ENCODE measurements at regions not wholly inside any gene's neighbourhood (a gene's known extent, or its start where the extent isn't known, plus 50 kb on each side); places are given as distances from the start of the nearest gene placed in this dataset.

DNA sequence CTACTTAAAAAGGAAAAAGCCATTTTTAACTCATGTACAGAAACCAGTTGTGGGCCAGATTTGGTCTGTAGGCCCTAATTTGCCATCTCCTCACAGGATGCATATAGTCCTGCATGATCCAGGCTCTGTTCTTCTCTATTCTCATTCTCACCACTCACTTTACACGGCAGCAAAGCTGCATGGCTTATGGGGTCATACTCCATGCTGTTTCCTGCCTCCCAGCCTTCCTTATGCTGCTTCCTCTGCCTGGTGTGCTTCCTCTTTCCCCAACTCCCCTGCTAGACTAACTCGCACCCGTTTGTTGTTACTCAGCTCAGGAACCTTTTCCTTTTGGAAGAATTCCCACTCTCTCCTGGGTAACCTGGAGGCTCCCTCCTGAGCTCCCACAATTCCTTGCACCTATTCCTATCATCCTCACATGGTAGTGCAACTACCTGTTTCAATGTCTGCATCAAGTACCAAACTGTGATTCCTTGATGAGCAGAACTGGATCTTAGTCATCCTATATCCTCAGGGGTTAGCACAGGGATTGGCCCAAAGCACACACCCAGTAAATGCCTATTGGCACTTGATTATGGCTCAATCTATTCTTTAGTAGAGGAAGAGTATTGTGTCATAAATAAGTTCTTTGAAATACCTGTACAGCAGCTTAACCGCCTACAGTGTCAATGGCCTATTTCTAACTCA, 172.1 kb upstream of the MITF start:
- DNase-seq: no peak

DNA sequence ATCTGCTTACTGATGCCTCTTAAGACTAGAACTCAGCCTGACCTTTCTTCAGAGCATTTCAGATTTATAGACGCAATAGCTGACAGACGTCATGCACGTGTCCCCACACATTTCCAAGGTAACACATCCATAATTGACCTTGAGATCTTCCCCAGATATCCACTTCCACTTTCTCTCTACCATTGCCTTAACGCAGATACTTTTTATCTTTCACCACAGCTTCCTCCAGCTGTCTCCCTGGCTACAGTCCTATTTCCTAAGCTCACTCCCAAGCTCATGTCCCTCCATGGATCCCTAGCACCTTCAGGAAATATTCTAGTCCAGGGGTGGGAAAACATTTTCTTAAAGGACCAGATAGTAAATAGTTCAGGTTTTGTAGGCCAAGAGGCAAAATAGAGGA, 173.0 kb upstream of the MITF start:
- no peak for DNase-seq

DNA sequence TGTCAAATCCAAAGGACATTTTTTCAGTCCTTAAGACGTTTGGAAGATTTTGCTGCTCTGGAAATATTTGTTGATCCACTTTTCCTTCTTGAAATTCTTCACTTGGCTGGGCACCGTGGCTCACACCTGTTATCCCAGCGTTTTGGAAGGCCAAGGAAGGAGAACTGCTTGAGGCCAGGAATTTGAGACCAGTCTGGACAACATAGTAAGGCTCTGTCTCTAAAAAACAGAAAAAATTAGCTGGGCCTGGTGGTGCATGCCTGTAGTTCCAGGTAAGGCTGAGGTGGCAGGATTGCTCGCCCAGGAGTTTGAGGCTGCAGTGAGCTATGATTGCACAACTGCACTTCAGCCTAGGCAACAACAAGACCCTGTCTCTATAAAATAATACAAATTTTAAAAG, 173.9 kb upstream of the MITF start:
- no peak for DNase-seq

DNA sequence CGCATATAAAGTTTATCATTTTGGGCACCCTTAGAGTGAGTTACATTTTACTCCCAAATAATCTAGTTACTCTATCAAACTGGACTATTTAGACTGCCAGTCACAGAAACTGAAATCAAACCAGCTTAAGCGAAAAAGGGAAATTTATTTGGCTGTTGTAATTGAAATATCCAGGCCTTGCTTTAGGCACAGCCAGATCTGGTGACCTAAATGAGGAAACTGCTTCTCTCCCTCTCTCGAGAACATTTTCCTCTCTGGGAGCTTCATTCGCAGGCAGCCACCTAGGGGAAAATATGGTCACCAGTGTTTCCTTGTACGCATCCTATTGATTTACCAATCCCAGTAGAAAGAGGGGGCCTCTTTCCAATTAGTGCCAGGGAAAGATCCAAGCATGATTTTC, 175.3 kb upstream of the MITF start:
- DNase-seq: no peak

DNA sequence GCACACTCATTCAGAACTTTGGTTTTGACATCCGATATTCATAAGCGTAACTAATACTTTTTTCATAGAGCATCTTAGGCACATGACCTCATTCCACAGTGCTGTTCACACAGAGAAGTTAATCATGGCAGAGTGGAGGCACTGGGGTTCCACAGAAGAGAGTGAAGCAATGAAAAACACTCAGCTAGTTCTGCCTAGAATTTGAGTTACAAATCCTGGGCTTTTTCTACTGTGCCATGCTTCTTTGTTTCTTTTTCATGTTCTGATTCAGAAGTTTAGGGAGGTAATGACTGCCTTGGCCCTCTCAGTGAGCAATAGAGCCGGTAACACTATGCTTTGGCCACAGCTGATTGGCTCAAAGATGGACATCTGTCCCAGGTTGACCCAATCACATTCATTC, 176.1 kb upstream of the MITF start:
- no peak for DNase-seq

DNA sequence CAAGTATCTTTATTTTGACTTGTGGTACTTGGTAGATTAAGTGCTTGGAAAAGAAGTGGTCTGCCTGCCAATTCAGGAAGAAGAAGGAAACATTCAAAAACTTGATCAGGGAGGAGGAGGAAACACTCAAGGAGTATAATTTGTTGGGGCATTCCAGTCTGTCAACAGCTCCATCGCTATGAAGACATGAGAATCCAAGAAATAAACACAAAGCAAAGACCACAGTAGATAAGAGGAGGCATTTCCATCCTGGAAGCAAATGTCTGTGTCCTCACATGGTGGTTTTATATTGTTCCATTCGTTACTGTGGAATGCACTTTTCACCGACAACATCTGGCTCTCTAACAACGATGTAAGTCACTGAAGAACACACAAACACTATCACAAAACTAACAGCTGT, 176.1 kb upstream of the FRMD4B start:
- DNase-seq: no peak

DNA sequence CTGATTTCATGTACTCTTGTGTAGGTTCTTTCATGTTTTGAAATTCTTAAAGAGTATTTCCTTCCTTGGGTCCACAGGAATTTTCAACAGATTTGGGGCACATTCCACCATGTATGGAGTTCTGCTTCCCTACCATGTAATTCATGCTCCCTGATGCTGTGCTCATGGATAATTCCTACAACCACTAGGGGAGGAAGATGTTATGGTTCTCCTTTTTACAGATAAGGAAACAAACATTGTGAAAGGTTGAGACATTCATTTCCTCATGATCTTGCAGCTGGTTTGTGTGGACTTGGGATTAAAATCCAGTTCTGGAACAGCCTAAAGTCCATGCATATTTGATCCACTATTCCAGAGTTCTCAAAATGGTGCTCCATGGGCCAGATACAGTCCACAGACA, 174.9 kb upstream of the FRMD4B start:
- DNase-seq: no peak

DNA sequence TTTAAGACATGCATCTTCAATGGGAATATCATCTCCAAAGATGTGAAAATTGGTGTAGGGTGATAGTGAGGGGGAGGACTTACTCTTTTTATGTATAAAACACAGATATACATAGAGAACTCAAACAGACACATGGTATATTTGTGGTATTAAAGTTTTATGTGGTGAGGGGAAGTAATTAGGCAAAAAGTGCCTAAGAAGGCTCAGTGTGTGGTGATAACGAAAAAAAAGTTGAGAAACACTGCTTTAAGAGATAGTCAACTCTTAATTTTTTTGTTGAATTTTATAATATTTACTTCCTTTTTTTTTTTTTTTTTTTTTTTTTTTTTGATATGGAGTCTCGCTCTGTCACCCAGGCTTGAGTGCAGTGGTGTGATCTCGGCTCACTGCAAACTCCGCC, 174.2 kb upstream of the FRMD4B start:
- DNase-seq: no peak

DNA sequence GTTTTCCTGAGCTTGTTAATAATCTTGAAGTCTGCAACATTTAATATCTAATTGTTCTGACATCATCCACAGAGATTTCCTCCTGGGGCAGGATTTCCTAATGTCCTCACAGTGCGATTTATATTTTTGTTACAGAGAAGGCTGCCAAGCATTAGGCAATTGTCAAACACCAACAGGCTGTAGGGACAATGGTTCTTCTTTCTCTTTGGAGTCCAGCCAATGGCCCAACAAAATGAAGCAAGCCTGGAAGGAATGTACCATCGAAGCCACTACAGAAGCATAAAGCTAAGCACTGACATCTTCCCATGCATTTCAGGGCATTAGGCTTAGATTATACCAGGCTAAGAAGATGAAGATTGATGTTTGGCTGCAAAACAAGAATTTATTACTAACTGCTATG, 173.0 kb upstream of the FRMD4B start:
- DNase-seq: no peak

DNA sequence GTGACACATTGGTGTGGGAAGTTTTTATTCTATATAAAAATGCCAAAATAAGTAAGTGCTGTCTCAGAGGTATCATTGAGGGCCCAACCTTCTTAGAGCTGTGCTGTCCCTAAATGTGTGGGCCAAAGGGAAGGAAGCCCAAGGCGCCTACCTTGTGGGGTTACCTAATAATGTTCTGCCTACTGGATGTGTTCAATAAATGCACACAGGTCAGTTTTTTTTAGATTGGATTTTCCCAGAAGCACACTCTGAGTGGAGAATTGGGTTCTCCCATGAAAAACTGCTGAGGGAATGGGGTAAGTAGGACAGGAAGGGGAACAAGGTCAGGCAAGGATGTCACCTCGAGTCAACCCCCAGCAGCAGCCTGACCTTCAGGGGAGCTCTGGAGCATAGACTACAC, 168.7 kb upstream of the FRMD4B start:
- no peak for DNase-seq

DNA sequence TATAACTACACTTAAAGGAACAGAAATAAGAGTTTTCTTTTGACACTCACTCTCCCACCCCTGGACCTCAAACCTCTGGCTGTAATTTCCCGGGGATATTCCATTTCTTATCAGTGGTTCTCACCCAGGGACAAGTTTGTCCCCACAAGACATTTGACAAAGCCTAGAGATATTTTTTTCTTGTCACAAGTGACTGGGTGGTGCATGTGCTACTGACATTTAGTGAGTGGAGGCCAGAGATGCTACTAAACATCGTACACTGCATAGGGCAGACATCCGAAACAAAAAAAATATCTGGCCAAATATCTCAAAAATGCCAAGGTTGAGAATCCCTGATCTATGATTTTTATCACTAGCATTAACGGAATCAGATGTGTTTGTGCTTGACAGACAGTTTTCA, 168.0 kb upstream of the FRMD4B start:
- no peak for DNase-seq

DNA sequence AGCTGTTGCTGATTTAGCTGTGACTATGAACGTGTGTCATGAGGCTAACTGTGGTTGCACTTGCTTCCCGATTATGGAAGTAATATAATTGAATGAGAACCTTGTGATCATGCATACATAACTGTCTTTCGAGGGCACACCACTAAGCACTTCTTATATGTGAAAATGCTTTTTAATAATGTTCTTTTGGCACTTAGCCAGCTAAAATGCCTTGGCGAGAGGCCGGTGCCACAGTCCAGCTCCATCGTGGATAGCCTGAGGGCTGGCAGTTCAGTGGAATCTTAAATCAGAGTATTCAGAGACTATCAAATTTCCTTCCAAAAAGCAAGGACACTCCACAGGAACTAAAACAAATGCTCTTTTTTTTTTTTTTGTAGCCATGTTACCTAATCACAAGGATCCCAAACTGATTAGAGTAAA, 161.6 kb upstream of the FRMD4B start:
- no peak for DNase-seq

DNA sequence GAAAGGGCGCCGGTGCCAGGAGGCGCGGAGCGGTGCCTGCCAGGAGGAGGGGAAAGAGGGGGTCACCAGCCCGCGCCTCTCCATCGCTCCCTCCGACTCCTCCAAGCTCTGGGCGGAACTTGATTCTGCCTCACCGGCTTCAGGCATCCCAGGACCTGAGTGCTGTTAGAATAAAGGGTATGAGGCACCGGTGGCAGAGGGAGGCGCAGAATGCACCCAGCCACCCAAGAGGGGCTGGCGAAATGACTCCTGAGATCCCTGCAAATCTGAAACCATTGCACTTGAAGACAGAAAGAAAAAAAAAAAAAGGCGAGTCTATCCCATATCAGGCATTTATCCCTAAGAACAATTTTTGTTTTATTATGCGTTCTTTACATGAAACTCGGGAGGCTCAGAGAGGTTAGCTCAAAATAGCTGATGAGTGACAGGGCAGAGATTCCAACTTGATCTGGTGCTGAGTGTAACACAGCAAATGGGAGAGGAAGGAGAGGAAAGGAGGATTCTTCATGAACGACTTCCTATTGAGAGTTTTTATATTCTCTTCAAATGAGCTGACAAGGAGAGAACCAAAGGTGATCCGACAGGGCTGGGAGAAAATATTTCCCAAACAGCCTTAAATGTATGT, 157.0 kb upstream of the FRMD4B start:
- no peak for DNase-seq

DNA sequence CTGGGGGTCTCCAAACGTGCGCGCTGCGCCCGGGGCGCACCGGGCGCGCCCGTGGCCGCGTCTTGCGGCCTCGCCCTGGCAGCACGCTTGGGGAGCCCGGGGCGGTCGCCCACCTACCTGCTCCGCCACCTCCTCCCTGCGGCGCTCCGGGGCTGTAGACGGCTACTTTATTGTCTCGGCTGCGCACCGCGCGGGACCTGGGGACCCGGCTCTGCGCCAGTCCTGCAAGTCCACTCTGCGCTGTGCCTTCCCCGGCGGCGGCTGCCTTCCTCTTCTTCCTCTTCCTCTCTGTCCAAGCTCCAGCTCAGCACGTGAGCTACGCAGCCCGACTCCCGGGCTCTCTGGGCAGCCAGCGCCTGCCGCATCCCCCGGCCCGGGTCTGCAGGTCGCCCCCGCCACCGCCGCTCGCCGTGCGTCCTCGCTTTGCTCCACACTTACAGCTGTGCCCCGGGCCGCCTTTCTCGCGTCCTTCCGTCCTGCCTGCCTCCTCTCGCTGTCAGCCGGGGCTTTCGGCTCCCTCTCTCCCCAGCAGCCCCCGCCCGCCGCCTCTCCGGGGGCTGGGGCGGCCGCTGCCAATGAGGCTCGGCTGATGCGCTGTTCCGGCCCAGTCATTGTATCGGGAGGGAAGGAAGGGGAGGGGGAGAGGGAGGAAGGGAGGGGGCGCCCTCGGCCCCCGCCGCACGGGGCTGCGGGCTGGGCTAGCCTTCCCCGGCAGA, 156.4 kb upstream of the FRMD4B start:
- DNase-seq: no peak

DNA sequence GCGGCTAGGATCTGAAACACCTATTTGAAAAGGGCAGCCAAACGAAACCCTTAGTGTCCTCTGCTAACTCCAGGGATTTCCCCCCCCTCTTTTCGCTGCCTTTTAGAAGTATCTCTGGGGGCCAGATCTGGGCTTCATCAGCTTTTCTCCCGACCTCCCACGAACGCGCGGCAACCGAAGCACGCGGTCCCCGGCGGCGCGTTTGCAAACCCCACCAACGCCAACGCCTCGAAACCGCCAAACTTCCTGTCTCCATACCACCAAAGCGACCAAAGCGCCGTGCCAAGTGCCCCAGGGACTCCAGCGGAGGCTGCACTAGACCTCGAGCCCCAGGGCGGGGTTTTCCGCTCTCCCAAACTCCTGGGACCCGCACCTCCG, 155.8 kb upstream of the FRMD4B start:
- no peak for DNase-seq

DNA sequence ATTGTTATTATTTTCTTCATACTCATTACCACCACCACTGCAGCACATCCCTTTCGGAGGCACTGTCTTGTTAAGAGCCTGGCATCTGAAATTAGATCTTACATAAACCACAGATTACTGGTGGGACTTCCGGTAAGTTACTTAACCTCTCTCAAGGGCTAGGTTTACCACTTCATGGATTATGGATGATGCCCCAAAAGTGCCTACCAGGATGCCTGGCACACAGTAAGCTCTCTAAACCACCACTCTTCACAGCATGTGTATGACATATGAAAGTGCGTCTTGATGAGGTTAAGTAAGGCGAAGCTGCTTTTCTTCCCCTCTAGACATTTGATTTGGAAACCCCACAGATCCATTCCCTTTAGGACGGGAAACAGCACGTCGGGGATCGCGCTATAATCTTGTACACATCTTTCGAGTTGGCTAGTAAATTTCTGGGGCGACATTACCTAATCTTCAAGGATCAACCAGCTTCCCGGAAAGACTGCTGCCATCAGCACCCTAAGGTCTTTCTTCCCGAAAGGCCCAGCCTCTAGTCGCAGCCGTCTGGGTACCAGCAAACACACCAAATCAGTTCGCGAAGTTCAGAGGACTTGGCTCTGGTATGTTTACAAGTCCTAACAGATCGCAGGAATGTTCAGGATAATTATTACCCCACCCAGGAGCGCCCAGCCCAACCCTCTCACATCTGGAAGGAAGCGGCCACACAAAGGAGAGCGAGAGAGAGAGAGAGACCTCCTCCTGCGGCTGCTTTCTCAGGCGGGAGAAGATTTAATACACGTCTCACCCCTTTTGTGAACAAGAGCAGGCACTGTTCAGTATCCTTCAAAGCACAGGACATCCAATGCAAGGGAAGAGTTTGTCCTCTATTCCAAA, 155.1 kb upstream of the FRMD4B start:
- DNase-seq: no peak

DNA sequence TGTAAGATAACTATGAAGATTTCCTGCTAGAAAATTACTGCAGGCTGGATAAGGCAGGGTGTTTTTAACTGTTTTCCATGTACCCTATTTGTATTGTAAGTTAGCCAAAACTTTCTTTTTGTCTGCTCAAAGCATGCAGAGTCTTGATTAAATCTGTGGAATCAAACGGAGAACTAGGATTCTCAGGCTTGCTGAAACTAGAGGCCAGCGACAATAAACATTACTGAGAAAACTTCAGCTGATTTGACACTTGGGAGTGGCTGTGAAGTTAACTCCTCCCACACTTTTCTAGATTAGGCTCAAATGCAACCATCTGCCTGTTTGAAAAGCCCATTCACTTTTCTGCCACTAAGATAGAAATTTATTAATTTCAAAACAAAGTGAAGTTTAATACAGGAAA, 153.2 kb upstream of the FRMD4B start:
- DNase-seq: no peak

DNA sequence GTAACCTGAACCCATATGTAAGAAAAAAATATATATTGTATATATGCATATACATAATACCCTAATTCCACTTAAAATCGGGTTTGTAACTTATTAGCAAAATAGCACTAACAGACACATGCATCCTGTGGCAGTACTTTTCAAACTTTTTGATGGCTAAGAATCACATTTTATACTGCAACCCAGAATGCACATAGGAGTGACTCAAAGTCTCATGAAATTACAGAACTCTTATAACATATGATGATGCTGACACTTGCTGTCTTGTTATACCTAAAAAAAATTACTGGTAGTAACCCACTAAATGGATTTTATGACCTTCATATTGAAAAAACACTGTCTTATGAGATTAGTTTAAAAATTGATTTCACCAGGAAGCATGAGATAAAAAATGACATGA, 152.4 kb upstream of the FRMD4B start:
- DNase-seq: no peak

DNA sequence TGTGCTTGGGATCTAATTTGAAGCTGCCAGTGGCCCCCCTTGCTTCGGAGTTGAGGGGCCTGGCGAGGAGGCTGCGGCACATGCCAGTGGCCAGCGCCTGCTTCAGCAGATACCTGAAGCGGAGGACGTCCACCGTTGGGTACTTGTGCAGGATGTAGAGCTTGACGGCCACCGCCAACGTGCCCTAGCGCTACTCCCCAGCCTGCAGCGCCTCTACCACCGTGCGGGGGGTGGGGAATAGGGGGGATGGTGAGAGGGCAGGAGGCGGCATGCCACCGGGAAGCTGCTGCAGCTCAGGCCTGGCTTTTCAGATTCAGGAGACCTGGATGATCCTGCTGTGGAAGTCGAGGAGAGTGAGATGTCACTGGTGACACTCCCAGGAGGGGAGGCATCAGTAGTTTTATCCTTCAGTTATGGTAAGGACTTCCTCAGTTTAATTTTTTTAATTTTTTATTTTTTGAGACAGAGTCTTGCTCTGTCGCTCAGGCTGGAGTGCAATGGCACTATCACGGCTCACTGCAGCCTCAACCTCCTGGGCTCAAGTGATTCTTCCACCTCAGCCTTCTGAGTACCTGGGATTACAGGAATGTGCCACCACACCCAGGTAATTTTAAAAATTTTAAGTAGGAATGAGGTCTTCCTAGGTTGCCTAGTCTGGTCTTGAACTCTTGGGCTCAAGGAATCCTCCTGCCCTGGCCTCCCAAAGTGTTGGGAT, 150.6 kb upstream of the FRMD4B start:
- DNase-seq: no peak

DNA sequence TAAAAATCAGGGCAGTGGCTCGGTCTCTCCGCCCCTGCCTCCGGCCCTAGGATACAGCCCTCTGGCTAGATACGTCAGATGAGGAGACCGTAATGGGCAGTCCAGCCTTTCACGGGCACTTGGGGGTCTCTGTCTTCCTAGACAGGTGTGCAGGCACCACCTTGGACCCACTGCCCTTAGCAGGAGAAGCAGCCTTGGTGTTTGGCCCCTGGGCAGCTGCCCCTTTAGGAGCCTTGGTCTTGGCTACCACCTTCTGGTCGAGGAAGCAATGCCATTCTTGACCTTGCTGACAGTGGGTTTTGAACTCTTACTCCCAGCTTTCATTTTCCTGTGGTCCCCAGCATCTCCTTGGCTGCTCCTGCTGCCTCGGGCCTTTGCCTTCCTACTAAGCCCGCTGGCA, 149.7 kb upstream of the FRMD4B start:
- DNase-seq: no peak

DNA sequence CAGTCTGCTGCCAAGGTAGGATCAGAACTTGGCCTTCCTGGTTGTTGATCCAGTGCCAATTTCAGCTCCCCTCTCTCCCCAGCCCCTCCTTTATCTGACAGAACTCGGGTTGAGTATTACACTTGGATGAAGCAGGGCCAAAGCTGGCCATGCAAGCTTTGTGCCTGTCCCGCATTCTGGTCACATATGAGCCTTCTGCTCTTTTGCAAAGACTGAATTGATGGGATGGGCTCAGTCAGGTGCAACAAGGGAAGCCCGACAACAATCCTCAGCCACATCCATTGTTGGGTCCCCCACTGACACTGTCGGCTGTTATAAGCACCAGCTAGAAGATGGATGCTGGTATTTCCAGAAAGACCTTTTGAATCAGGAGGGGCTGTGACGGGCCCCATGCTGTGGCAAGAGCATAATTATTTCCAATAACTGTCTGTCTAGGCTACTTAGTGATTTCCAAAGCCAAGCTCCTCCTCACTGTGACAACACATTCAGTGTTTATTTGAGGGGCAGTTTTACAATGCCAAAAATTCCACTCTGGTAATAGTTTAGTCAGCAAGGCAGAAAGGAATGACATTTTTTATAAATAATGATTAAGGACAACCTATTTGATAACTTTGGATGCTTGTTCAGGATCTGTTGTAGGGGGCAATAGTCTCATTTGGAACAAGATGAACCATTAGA, 146.8 kb upstream of the FRMD4B start:
- DNase-seq: no peak

Measured in HCEC 1CT (cell line).